HepG2 (cell line): ENCODE measurements at regions not wholly inside any gene's neighbourhood (a gene's known extent, or its start where the extent isn't known, plus 50 kb on each side); places are given as distances from the start of the nearest gene placed in this dataset.

Experiments
- ARHGAP35 ChIP-seq: sonication (generic); formaldehyde crosslinking; IDR thresholded peaks from 2 replicates; pipeline ENCODE4 v1.9.0; 2022; ENCODE audit warnings: mild to moderate bottlenecking, inconsistent platforms, moderate library complexity, missing genetic modification reagents, borderline replicate concordance
- ARNTL ChIP-seq: sonication (generic); formaldehyde crosslinking; IDR thresholded peaks from 2 replicates; pipeline ENCODE4 v1.4.0; 2020; ENCODE audit warnings: mild to moderate bottlenecking, missing genetic modification reagents
- CHCHD3 ChIP-seq: sonication (generic); formaldehyde crosslinking; IDR thresholded peaks from 2 replicates; pipeline ENCODE4 v1.8.0; 2022; ENCODE audit warnings: mild to moderate bottlenecking, missing genetic modification reagents, moderate library complexity
- FOSL1 ChIP-seq: sonication (generic); formaldehyde crosslinking; IDR thresholded peaks from 2 replicates; pipeline ENCODE4 v1.9.0; 2021; ENCODE audit warnings: missing genetic modification reagents, borderline replicate concordance
- MED13 ChIP-seq: sonication (generic); formaldehyde crosslinking; IDR thresholded peaks from 2 replicates; pipeline ENCODE4 v1.5.0; 2020; ENCODE audit warnings: missing genetic modification reagents
- NFKB2 ChIP-seq: sonication (generic); formaldehyde crosslinking; IDR thresholded peaks from 2 replicates; pipeline ENCODE4 v1.4.0; 2020; ENCODE audit warnings: missing genetic modification reagents, borderline replicate concordance
- RERE ChIP-seq: IDR thresholded peaks from 2 replicates; pipeline ENCODE4 v1.6.1; 2016; ENCODE audit warnings: low read depth, missing genetic modification reagents, missing compliant biosample characterization
- SCMH1 ChIP-seq: sonication (generic); formaldehyde crosslinking; IDR thresholded peaks from 2 replicates; pipeline ENCODE4 v1.9.0; 2021; ENCODE audit warnings: missing genetic modification reagents, mild to moderate bottlenecking, borderline replicate concordance
- YY1 ChIP-seq: IDR thresholded peaks from 2 replicates; pipeline ENCODE4 v1.6.1; 2011; ENCODE audit warnings: low read length, low read depth, moderate library complexity, mild to moderate bottlenecking; ENCODE audit not compliant: insufficient read depth, insufficient replicate concordance
- ZFP82 ChIP-seq: sonication (generic); formaldehyde crosslinking; IDR thresholded peaks from 2 replicates; pipeline ENCODE4 v1.5.1; 2020; ENCODE audit warnings: mild to moderate bottlenecking, missing genetic modification reagents, borderline replicate concordance
- ZSCAN29 ChIP-seq: sonication (generic); formaldehyde crosslinking; conservative IDR thresholded peaks from 2 replicates; pipeline ENCODE4 v1.4.0; 2020; ENCODE audit warnings: mild to moderate bottlenecking, missing genetic modification reagents
- TF ChIP-seq, protein P1 (sequence below): sonication (generic); formaldehyde crosslinking; IDR thresholded peaks from 2 replicates; pipeline ENCODE4 v1.9.0; 2021; ENCODE audit warnings: missing genetic modification reagents, borderline replicate concordance
- TF ChIP-seq, protein P2 (sequence below): sonication (generic); formaldehyde crosslinking; IDR thresholded peaks from 2 replicates; pipeline ENCODE4 v1.4.0; 2020; ENCODE audit warnings: mild to moderate bottlenecking, missing genetic modification reagents

GRCh38 chr16:21501869-21502667, 97.3 kb upstream of the METTL9 start (continued):
- TF ChIP-seq ZSCAN29 (CRISPR knock-in tag) = no peak
- peak; percentile 63; the same call in 1 of the 2 replicates for TF ChIP-seq ARNTL (CRISPR knock-in tag)
- no peak for TF ChIP-seq SCMH1 (CRISPR knock-in tag)
- no peak for TF ChIP-seq FOSL1
- TF ChIP-seq, protein P1, sequence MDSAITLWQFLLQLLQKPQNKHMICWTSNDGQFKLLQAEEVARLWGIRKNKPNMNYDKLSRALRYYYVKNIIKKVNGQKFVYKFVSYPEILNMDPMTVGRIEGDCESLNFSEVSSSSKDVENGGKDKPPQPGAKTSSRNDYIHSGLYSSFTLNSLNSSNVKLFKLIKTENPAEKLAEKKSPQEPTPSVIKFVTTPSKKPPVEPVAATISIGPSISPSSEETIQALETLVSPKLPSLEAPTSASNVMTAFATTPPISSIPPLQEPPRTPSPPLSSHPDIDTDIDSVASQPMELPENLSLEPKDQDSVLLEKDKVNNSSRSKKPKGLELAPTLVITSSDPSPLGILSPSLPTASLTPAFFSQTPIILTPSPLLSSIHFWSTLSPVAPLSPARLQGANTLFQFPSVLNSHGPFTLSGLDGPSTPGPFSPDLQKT = peak; percentile 70; the same call in 1 of the 2 replicates
- TF ChIP-seq, protein P2, sequence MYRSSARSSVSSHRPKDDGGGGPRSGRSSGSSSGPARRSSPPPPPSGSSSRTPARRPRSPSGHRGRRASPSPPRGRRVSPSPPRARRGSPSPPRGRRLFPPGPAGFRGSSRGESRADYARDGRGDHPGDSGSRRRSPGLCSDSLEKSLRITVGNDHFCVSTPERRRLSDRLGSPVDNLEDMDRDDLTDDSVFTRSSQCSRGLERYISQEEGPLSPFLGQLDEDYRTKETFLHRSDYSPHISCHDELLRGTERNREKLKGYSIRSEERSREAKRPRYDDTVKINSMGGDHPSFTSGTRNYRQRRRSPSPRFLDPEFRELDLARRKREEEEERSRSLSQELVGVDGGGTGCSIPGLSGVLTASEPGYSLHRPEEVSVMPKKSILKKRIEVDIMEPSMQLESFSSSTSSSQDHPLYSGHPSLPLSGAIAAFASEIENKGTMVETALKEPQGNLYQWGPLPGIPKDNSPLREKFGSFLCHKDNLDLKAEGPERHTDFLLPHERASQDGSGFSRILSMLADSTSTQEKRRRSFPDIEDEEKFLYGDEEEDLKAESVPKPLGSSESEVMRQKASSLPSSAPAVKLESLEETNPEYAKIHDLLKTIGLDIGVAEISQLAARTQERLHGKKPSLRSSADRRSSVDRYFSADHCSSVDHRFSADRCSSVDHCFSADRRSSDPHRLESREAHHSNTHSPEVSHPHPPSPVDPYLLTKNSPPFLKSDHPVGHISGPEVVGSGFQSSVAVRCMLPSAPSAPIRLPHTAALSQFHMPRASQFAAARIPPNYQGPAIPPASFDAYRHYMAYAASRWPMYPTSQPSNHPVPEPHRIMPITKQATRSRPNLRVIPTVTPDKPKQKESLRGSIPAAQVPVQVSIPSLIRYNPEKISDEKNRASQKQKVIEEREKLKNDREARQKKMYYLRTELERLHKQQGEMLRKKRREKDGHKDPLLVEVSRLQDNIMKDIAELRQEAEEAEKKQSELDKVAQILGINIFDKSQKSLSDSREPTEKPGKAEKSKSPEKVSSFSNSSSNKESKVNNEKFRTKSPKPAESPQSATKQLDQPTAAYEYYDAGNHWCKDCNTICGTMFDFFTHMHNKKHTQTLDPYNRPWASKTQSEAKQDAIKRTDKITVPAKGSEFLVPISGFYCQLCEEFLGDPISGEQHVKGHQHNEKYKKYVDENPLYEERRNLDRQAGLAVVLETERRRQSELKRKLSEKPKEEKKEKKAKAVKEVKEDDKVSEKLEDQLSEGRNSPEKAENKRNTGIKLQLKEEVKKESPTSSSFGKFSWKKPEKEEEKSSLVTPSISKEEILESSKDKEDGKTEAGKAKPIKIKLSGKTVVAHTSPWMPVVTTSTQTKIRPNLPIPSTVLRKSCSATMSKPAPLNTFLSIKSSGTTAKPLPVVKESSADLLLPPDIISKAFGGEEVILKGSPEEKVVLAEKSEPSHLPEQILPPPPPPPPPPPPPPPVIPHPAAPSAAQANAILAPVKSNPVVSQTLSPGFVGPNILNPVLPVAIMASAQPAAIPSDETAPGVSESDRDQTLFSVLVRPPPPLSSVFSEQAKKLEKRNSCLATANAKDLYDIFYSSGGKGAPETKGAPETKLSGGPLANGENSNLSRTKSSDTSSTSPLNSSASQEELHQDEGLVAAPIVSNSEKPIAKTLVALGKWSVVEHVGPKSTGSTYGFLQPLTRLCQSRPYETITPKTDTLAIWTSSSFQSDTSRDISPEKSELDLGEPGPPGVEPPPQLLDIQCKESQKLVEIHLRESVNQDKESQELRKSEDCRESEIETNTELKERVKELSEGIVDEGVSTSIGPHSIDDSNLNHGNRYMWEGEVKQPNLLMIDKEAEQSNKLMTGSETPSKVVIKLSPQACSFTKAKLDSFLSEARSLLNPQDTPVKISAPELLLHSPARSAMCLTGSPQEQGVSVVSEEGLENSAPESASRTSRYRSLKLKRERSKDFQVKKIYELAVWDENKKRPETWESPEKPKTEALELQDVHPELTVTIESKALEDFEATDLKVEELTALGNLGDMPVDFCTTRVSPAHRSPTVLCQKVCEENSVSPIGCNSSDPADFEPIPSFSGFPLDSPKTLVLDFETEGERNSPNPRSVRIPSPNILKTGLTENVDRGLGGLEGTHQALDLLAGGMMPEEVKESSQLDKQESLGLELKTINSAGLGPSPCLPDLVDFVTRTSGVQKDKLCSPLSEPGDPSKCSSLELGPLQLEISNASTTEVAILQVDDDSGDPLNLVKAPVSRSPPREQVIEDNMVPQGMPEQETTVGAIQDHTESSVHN (CRISPR knock-in tag) = 0 out of 2 replicates have a peak, but pooled peaks have one; percentile 84
- peak; percentile 96; the same call in 1 of the 2 replicates for TF ChIP-seq ARHGAP35 (CRISPR knock-in tag)
- TF ChIP-seq CHCHD3 (CRISPR knock-in tag) = peak; percentile 95
- TF ChIP-seq RERE = peak; percentile 74; the same call in 1 of the 2 replicates
- TF ChIP-seq YY1 = peak; percentile 42
- TF ChIP-seq NFKB2 (CRISPR knock-in tag) = peak; percentile 99
- TF ChIP-seq ZFP82 = peak; percentile 92; the same call in 1 of the 2 replicates
- TF ChIP-seq MED13 (CRISPR knock-in tag) = peak; percentile 96
